HG03520 (cell line): ENCODE measurements at regions not wholly inside any gene's neighbourhood (a gene's known extent, or its start where the extent isn't known, plus 50 kb on each side); places are given as distances from the start of the nearest gene placed in this dataset.

Source experiments
- ATAC-seq: cut with Tn5 transposase; IDR thresholded peaks from one replicate; pipeline ENCODE4 v1.9.1; 2021; ENCODE audit warnings: mild to moderate bottlenecking, moderate library complexity; ENCODE audit not compliant: unreplicated experiment

GRCh38 chr2:16019617-16020351, 79.4 kb downstream of the MYCN start:
- no peak for ATAC-seq

- ATAC-seq: no peak
These were observed 78.7 kb downstream of the MYCN start for GRCh38 chr2:16019060-16019480.

GRCh38 chr2:16018277-16019059, 78.1 kb downstream of the MYCN start:
- no peak for ATAC-seq

DNA sequence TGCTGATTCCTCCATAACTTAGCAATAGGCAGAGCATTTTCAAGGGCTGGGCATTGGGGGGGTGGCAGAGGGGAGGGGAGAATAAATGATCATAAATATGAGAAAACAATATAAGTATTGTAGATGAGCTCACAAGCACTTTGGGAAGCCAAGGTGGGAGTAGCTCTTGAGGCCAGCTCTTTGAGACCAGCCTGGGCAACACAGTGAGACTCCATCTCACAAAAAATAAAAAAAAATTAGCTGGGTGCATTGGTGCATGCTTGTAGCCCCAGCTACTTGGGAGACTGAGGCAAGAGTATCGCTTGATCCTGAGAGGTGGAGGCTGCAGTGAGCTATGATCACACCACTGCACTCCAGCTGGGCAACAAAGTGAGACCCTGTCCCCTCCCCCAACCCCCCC, 75.9 kb downstream of the MYCN start:
- no peak for ATAC-seq

DNA sequence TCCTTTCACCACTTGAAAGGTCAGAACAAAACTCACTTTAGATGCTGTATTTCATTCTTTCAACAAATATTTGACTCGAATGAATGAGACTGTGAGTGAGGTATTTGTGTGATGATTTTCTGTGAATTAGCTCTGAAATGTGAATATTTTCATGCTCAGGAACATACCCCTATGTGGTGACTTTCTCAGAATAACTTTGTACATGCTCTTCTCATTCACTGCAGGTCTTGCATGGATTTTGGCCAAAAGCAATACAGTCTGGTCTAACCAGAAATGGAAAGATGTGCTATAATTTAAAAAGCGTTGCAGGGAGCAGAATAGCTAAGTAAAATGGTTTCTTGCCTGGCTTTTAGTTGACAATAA, 75.5 kb downstream of the MYCN start:
- ATAC-seq: no peak

GRCh38 chr2:16015210-16015902, 75.0 kb downstream of the MYCN start:
- ATAC-seq: no peak

DNA sequence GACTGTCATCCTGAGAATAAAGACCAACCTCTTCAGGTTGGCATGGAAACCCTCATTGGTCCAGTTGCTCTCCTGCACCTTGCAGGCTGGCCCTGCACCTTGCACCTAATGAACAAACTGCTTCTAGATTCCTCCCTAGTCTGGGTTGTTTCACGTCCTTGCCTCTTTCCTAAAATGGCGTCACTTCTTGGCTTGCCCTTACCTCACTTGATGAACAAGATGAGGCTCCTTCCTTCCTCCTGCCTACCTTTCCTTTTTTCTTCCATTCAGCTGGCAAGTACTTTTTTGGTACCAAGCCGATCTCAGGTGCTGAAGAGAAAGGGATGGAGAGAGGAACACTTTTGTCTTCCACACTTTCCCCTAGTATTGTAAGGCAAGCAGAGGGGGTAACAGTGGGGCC, 74.5 kb downstream of the MYCN start:
- no peak for ATAC-seq

GRCh38 chr2:16014041-16014787, 73.9 kb downstream of the MYCN start:
- ATAC-seq: no peak

- ATAC-seq: no peak
These were observed 73.1 kb downstream of the MYCN start for GRCh38 chr2:16013359-16013911.

GRCh38 chr2:16012626-16013358, 72.4 kb downstream of the MYCN start:
- ATAC-seq: no peak

DNA sequence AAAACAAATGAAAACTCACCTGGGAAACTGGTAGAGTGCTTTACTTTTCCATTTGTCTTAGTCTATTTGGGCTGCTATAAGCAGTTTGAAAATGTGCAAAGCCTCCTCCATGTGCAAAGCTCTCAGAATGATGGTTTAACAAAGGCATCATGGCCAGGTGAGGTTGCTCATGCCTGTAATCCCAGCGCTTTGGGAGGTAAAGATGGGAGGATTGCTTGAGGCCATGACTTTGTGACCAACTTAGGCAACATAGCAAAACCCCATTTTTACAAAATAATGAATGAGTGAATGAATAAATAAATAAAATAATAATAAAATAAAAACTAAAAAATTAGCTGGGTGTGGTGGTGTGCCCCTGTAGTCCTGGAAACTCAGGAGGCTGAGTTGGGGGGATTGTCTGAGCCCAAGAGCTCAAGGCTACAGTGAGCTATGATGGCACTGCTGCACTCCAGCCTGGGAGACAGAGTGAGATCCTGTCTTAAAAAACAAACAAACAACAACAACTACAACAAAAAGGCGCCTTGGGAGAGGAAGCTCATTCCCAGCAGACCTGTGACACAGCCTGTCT, 71.8 kb downstream of the MYCN start:
- ATAC-seq: no peak

DNA sequence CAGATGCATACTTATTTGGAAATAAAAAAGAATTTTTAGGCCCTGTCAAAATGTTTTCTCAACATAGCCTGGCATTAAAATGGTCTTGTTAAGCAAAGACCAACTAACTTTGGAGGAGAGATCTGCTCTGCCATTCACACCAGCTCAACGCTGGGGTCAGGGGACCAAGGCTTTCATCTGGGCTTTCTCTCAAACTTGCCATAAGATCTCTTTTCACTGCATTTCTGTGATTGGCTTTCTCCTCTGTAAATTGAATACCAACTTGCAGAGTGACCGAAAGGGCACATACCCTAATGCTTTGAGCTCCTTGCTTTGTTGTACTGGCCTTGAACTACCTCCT, 71.2 kb downstream of the MYCN start:
- ATAC-seq: no peak

- ATAC-seq: no peak
These were observed 70.7 kb downstream of the MYCN start for GRCh38 chr2:16010951-16011620.

DNA sequence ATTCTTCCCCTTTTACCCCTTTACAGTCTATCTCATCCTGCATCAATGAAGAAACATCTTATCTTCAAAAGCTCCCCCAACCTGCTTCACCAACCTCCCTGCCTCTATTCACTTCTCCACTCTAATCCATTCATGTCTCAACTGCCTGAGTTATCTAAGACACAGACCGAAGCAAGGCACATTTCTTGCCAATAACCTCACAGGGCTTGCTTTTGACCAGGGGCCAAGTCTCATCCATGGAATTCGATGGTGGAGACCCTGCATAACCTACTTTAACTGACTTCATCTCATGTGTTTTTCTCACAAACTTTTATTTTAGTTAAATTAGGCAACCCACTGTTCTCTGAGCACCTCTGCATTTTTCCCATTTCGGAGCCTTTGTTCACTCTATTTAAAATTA, 69.7 kb downstream of the MYCN start:
- no peak for ATAC-seq

DNA sequence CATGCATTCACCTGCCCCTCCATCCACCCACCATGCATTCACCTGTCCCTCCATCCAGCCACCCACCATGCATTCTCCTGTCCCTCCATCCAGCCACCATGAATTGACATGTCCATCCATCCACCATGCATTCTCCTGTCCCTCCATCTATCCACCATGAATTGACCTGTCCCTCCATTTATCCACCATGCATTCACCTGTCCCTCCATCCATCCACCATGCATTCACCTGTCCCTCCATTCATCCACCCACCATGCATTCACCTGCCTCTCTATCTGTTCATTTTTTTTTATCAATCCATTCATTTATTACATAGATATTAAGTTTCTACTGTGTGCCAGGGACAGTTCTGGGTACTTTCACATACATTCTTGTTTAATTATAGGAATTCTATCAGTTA, 69.2 kb downstream of the MYCN start:
- ATAC-seq: no peak

DNA sequence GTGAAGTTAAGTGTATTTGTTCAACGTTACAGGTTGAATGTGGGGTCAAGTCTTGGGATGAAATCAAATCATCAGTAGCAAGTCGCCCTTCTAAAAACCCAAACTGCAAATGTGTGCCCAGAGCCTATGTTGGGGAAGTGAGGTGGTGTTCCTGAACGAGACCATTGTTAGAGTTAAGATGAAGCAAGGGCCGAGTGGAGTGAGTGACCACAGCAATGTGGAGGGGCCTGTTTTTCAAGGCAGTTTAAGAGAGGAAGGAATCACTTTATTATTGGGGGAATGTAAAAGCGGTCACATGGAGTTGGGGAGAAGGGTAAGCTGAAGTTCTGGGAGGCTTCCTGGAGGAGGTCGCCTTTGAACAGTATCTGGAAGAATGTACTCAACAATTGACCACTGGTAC, 68.5 kb downstream of the MYCN start:
- no peak for ATAC-seq

DNA sequence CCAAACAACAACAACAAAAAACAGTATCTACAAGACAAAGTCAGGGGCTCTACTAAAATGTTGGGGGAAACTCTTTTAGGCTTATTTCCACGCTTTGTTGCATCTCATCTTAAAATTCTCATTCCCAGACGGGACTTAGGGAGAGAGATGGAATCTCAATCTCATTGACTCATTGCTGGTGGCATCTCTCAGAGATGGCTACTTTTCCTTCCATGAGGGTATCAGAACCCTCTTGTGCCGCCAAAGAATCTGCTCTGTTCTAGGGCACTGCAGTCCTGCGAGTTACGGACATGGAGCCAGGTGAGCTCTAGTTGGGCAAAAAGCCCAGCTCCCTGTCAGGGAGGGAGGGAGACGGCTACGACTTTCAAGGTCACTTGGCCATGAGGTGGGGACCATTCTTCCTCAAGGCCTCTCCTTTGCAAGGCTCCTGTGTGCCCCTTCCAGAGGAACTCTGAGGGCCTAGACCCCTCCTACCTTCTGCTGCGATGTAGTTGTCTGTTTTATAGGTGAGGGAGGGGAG, 68.0 kb downstream of the MYCN start:
- no peak for ATAC-seq

DNA sequence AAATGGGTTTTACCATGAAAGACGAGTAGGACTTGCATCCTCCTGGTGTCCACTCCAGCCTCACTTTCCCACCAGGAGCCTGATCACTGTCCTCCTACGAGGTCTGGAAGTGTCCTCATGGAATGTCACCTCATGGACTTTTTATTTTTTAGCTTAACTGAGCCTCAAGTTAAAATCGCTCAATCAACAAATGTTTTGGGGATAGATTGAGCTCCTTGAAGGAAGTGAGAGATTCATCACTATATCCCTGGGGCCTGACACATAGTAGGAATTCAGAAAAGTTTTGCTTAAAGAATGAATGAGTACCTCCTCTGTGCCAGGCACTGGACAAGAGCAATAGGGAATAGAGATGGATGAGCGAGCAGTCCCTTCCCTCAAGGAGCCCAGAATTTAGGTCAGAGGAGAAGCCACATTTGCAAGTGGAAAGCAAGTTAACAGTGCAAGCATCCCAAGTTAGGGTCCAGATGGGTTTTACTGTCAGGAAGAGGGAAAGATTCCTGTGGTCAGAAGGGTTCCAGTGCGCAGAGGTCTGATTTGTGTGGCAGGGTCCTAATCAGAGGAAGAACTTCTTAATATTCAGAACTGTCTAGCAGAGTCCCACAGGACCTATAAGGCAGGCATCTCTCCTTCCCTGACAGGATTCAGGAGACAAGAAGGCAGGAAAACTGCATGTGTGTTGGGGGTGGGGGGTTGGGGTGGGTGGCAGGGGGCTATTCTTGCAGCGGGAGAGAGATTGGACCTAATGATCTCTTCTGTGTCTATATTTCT, 67.0 kb downstream of the MYCN start:
- ATAC-seq: no peak
